Stomach smooth muscle (tissue), 2 donors: ENCODE measurements at regions not wholly inside any gene's neighbourhood (a gene's known extent, or its start where the extent isn't known, plus 50 kb on each side); places are given as distances from the start of the nearest gene placed in this dataset.
"Not testable (repeated sequence)": the region's sequence is repeated elsewhere in the genome, so short reads cannot be mapped to it uniquely, and the experiment has no call there.

Experiments
- H3K27ac ChIP-seq: one replicate; pipeline ENCODE4 v1.7.0; 2013; ENCODE audit warnings: mild to moderate bottlenecking, low read length, inconsistent platforms
- H3K27me3 ChIP-seq, 2 donors: one replicate each; pipeline ENCODE4 v1.7.0; 2013; ENCODE audit warnings: low read length in 2 of 2; ENCODE audit not compliant: insufficient read depth in 2 of 2, control insufficient read depth in 1 of 2
- H3K36me3 ChIP-seq, 2 donors: one replicate each; pipeline ENCODE4 v1.7.0; 2013; ENCODE audit warnings: low read length in 2 of 2; ENCODE audit not compliant: control insufficient read depth in 2 of 2, insufficient read depth in 2 of 2
- H3K4me1 ChIP-seq: one replicate; pipeline ENCODE4 v1.7.0; 2013; ENCODE audit warnings: low read length; ENCODE audit not compliant: control insufficient read depth, insufficient read depth
- H3K4me3 ChIP-seq, 2 donors: one replicate each; pipeline ENCODE4 v1.7.0; 2013; ENCODE audit warnings: low read length in 2 of 2
- H3K9ac ChIP-seq, 2 donors: one replicate each; pipeline ENCODE4 v1.7.0; 2013; ENCODE audit warnings: low read length in 2 of 2, mild to moderate bottlenecking in 1 of 2
- H3K9me3 ChIP-seq, 2 donors: one replicate each; pipeline ENCODE4 v1.7.0; 2013; ENCODE audit warnings: low read length in 2 of 2; ENCODE audit not compliant: control insufficient read depth in 2 of 2
- donor health status: healthy.
- donor health status: Pancreatic carcinoma.

DNA sequence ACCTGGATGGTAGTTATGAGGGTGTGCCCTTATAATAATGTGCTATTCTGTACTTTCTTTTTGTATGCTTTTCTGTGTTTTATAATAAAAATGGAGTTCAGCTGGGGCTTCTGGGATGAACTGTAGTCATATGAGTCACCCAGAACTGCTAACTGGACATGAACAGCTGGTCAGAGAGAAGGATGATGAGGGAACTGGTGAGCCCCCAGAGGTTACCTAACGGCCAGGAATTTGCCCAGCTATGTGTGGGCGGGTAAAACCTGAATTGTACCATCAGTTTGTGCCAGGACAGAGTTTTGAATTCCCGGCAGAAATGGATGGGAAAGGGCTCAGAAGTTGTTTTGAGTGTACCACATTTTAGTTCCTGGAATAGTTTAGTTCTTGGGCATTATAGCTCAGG, 138.0 kb upstream of the USP9X start:
- Histone ChIP-seq H3K9me3 (no peaks in the 10 kb centered on the region), H3K27ac (no peak overlapping the region), H3K27me3 (peaks cover 0 to 4% of the 10 kb centered on the region in 2 donors), H3K9ac (no peak overlapping the region), H3K4me1 (no peaks in the 10 kb centered on the region), H3K36me3 (no peaks in the 10 kb centered on the region), H3K4me3 (no peak overlapping the region)

DNA sequence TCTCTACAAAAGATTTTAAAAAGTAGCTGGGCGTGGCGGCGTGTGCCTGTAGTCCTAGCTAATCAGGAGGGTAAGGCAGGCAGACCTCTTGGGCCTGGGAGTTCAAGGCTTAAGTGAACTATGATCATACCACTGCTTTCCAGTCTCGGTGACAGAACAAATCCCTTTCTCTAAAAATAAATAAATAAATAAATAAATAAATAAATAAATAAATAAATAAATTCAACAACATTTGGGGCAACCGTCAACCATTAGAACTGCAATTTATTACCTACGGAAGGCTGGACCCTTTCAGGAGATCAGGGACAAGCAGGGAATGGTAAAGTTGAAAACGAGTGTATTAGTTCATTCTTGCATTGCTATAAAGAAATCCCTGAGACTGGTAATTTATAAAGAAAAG, 136.2 kb upstream of the USP9X start:
- Histone ChIP-seq H3K36me3 (no peaks in the 10 kb centered on the region), H3K9ac (no peak overlapping the region), H3K27me3 (peaks cover 0 to 4% of the 10 kb centered on the region in 2 donors), H3K27ac (no peak overlapping the region), H3K4me3 (no peak overlapping the region), H3K9me3 (no peaks in the 10 kb centered on the region), H3K4me1 (peaks cover 2% of the 10 kb centered on the region)

DNA sequence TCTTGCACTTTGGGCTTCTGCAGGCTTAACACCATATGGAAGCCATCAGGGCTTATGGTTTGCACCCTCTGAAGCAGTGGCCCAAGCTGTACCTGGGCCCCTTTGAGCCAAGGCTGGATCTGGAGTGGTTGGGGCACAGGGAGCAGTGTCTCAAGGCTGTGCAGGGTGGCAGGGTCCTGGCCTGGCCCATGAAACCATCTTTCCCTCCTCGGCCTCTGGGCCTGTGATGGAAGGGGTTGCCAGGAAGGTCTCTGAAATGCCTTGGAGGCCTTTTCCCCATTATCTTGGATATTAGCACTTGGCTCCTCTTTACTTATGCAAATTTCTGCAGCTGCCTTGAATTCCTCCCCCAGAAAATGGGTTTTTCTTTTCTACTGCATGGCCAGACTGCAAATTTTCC, 134.7 kb upstream of the USP9X start:
- Histone ChIP-seq H3K4me3 (no peak overlapping the region), H3K9me3 (no peaks in the 10 kb centered on the region), H3K36me3 (no peaks in the 10 kb centered on the region), H3K4me1 (peaks cover 2% of the 10 kb centered on the region), H3K9ac (no peak overlapping the region), H3K27ac (no peak overlapping the region), H3K27me3 (peaks cover 0 to 4% of the 10 kb centered on the region in 2 donors)

DNA sequence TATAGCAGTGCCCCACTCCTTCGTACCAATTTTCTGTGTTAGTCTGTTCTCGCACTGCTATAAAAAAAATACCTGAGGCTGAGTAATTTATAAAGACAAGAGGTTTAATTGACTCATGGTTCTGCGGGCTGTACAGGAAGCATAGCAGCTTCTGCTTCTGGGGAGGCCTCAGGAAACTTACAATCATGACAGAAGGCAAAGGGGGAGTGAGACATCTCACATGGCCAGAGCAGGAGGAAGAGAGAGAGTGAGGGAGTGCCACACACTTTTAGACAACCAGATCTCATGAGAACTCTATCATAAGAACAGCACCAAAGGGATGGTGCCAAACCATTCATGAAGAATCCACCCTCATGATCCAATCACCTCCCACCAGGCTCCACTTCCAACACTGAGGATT, 133.8 kb upstream of the USP9X start:
- not testable (repeated sequence) for H3K9ac ChIP-seq, H3K27ac ChIP-seq, H3K4me3 ChIP-seq, H3K9me3 ChIP-seq, H3K4me1 ChIP-seq, H3K27me3 ChIP-seq, H3K36me3 ChIP-seq

DNA sequence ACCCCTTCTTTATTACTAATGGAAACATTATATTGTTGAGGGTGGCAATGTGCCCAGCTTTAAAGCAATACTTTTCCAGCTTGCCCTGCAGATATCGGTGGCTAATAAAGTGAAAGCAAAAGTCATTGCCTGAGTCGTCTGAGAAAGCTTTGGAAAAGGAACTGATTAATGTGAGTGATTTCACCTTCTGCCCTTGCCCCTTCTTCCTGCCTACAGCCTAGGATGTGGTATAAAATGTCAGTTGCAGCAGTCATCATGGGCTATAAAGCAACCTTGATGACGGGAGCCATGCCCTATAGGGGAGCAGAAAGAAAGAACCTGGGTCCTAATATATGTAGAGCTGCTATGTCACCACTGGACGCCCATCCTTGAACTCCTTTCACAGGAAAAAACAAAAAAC, 132.4 kb upstream of the USP9X start:
- Histone ChIP-seq H3K27me3 (peaks cover 0 to 4% of the 10 kb centered on the region in 2 donors), H3K9me3 (no peaks in the 10 kb centered on the region), H3K27ac (no peak overlapping the region), H3K9ac (no peak overlapping the region), H3K4me1 (peaks cover 2% of the 10 kb centered on the region), H3K4me3 (peak overlapping the region; percentile 40 to 54), H3K36me3 (no peaks in the 10 kb centered on the region)

DNA sequence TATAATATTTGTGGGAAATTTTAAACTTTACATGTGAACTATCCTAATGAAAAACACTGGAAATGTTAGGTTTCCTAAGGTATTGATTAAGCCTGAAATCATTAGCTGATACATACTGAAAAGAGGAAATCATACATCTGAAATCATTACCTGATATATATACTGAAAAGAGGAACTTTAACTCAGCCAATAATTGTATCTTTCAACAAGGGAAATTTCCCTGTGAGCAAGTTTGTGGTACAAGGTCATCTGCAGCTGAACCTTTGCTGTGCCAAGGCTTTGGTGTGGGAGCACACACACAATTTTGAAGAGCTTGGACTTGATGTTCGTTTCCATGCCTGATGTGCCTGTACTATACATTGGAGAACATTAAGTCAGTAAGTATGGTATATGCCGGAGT, 131.9 kb upstream of the USP9X start:
- H3K9ac ChIP-seq: no peak overlapping the region
- H3K4me3 ChIP-seq: no peak overlapping the region
- no peak overlapping the region for H3K27ac ChIP-seq
- H3K27me3 ChIP-seq: peaks cover 0 to 4% of the 10 kb centered on the region in 2 donors
- H3K9me3 ChIP-seq: no peaks in the 10 kb centered on the region
- H3K36me3 ChIP-seq: no peaks in the 10 kb centered on the region
- peaks cover 2% of the 10 kb centered on the region for H3K4me1 ChIP-seq

DNA sequence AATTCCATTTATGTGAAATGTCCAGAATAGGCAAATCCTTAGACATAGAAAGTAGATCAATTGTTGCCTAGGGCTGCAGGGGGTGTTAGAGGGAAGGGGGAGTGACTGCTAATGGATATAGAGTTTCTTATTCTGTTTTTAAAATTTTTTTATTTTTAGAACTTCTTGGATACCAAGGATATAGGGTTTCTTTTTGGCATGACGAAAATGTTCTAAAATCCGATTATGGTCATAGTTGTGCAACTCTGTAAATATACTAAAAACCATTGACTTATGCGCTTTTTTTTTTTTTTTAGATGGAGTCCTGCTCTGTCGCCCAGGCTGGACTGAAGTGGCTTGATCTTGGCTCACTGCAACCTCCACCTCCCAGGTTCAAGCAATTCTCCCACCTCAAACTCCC, 125.2 kb upstream of the USP9X start:
- Histone ChIP-seq H3K27ac (no peak overlapping the region), H3K9ac (no peak overlapping the region), H3K9me3 (peaks cover 0 to 5% of the 10 kb centered on the region in 2 donors), H3K27me3 (no peaks in the 10 kb centered on the region), H3K36me3 (no peaks in the 10 kb centered on the region), H3K4me1 (no peaks in the 10 kb centered on the region), H3K4me3 (no peak overlapping the region)

DNA sequence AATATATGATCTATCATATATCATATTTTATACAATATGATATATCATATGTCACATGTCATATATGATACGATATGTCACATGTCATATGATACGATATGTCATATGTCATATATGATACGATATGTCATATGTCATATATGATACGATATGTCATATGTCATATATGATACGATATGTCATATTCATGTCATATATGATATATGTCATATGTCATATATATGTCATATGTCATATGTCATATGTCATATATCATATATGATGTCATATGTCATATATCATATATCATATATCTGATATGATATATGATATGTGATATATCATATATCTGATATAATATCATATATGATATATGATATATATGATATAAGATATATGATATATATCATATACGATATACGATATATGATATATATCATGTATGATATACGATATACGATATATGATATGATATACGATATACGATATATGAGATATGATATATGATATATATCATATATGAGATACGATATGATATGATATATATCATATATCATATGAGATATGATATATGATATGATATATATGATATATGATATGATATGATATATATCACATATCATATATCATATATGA, 122.3 kb upstream of the USP9X start:
- H3K27ac ChIP-seq: no peak overlapping the region
- H3K36me3 ChIP-seq: no peaks in the 10 kb centered on the region
- no peaks in the 10 kb centered on the region for H3K27me3 ChIP-seq
- no peaks in the 10 kb centered on the region for H3K4me1 ChIP-seq
- H3K4me3 ChIP-seq: no peak overlapping the region
- H3K9ac ChIP-seq: no peak overlapping the region
- H3K9me3 ChIP-seq: peaks cover 0 to 5% of the 10 kb centered on the region in 2 donors

DNA sequence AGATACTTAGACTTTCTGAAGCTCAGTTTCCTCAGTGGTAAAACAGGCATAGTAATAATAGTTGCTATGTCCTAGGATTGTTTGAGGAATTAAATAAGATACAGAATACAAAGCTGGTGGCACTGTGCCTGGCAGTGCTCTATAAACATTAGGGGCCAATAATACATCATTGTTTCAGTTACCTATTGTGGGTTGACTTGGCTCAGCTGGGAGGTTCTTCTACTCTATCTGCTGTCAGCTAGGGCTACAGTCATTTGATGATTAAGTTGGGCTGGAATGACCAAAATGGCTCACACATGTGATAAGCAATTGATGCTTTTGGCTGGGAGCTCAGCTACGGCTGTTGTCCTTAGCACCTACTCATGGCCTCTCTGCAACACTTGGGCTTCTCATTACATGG, 121.2 kb upstream of the USP9X start:
- Histone ChIP-seq H3K4me1 (no peaks in the 10 kb centered on the region), H3K27ac (no peak overlapping the region), H3K9me3 (peaks cover 0 to 5% of the 10 kb centered on the region in 2 donors), H3K36me3 (no peaks in the 10 kb centered on the region), H3K4me3 (no peak overlapping the region), H3K9ac (no peak overlapping the region), H3K27me3 (no peaks in the 10 kb centered on the region)

DNA sequence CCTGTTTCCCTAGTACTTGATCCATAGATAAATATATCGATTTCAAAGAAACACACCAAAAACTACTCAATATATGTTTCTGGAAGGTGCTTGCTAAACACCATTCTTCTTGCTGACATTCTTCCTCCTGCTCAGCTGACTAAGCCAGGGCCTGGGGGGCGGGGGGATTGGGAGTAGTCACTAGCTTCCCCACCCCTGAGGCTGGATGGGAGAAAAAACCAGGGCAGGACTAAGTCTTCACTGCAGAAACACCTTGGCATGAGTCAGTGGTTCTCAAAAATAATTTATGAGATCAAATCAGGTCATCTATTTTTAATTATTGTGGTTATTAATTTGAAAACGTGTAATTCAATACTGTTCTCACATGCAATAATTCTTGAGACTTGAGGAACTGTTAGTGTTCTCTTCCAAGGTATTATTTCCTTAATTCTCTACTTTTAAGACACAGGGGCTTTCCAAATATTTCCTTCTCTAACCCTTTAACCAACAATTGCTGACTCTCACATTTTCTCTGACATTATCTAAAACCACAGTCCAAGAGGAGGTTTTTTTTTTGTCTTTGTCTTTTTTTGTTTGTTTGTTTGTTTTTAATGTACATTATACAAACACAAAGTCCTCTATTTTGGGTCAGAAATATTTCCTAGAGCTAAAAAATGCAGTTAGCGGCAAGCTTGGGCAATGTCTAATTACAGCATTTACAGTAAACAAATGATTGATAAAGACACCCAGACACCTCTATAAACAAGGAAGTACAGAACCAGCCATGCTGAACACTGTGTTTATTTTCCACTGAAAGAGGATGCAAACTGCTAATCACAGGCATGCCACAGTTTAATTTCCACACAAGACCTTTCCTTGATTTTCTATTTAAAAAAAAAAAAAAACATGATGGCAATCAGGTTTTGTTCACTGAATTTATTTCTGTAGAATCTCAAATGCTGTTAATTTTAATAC, 120.3 kb upstream of the USP9X start:
- no peaks in the 10 kb centered on the region for H3K36me3 ChIP-seq
- no peak overlapping the region for H3K9ac ChIP-seq
- H3K27me3 ChIP-seq: no peaks in the 10 kb centered on the region
- no peak overlapping the region for H3K27ac ChIP-seq
- peaks cover 0 to 5% of the 10 kb centered on the region in 2 donors for H3K9me3 ChIP-seq
- no peaks in the 10 kb centered on the region for H3K4me1 ChIP-seq
- H3K4me3 ChIP-seq: no peak overlapping the region
